Lung (tissue), 11 donors: ENCODE measurements at regions not wholly inside any gene's neighbourhood (a gene's known extent, or its start where the extent isn't known, plus 50 kb on each side); places are given as distances from the start of the nearest gene placed in this dataset.

Experiments used
- ATAC-seq: fragments of 200-7000 bp; cut with Tn5 transposase; one replicate; pipeline ENCODE4 v1.9.1; 2020; ENCODE audit warnings: moderate number of reproducible peaks; ENCODE audit not compliant: insufficient read depth, low FRiP score
- DNase-seq, 3 donors: peaks; one replicate each; pipeline ENCODE4 v3.0.0-alpha.2; 2013 to 2017
- H3K27ac ChIP-seq, 2 donors: one replicate each; pipeline ENCODE4 v1.5.1; 2013; ENCODE audit warnings: mild to moderate bottlenecking in 2 of 2, moderate library complexity in 2 of 2, control low read depth in 1 of 2, inconsistent platforms in 1 of 2, low read depth in 1 of 2, low read length in 1 of 2
- H3K27me3 ChIP-seq, 3 donors: one replicate each; pipeline ENCODE4 v1.5.1; 2013; ENCODE audit warnings: low read length in 2 of 3; ENCODE audit not compliant: control insufficient read depth in 3 of 3, insufficient read depth in 3 of 3
- H3K36me3 ChIP-seq, 4 donors: one replicate each; pipeline ENCODE4 v1.5.1; 2013; ENCODE audit warnings: low read length in 4 of 4, mild to moderate bottlenecking in 1 of 4, moderate library complexity in 1 of 4; ENCODE audit not compliant: control insufficient read depth in 4 of 4, insufficient read depth in 4 of 4
- H3K4me1 ChIP-seq, 5 donors: one replicate each; pipeline ENCODE4 v1.5.1; 2013; ENCODE audit warnings: low read length in 5 of 5, mild to moderate bottlenecking in 2 of 5, moderate library complexity in 1 of 5; ENCODE audit not compliant: control insufficient read depth in 5 of 5, insufficient read depth in 5 of 5
- H3K4me3 ChIP-seq: one replicate; pipeline ENCODE4 v1.5.1; 2013; ENCODE audit warnings: mild to moderate bottlenecking, control low read depth, moderate library complexity
- H3K9ac ChIP-seq, 2 donors: one replicate each; pipeline ENCODE4 v1.5.1; 2013; ENCODE audit warnings: low read length in 2 of 2, control low read depth in 1 of 2; ENCODE audit not compliant: insufficient read depth in 1 of 2
- H3K9me3 ChIP-seq, 4 donors: one replicate each; pipeline ENCODE4 v1.5.1; 2013; ENCODE audit warnings: low read length in 3 of 4, mild to moderate bottlenecking in 1 of 4, moderate library complexity in 1 of 4; ENCODE audit not compliant: control insufficient read depth in 4 of 4, insufficient read depth in 3 of 4
- CTCF ChIP-seq: IDR thresholded peaks from 2 replicates; pipeline ENCODE4 v1.5.1; 2012; ENCODE audit warnings: mild to moderate bottlenecking; ENCODE audit errors: control extremely low read depth, extremely low read depth
- WGBS, 2 donors: extraction: QIAGEN DNeasy Blood & Tissue Kit; methylation state at CpG; one replicate each; pipeline ENCODE4 v1.1.7; 2013; 5-methylcytosine and 5-hydroxymethylcytosine counted together
- donor health status: control.
- donor health status: control.
- donor health status: Bipolar disorder and iron deficiency.
- donor health status: healthy.
- donor health status: DM: yes; HTN: yes; CAD: no.

DNA sequence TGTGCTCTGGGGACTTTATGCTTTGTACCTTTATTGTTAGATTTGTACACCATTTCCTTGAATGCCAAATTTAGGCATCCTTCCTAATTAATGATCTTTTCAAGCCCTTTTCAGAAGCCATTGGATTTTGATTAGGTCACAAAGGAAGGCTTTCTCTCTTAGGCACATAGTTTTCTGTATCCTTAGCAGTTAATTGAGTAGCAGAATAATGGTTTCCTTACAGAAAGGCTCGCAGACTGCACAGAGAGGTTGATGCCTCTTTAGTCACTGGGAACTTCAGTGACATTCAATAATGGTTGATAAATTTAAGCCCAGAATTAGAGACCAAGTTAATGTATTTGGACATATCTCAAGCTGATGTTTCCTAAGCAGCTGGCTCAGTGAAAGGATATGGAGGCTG, 139.1 kb upstream of the VGLL2 start:
- Histone ChIP-seq H3K9ac (no peak overlapping the region), H3K27ac (no peak overlapping the region), H3K36me3 (no peaks in the 10 kb centered on the region), H3K4me3 (no peak overlapping the region), H3K27me3 (no peaks in the 10 kb centered on the region), H3K9me3 (peaks cover 0 to 3% (median 0%) of the 10 kb centered on the region in 4 donors), H3K4me1 (no peaks in the 10 kb centered on the region)
- no peak for TF ChIP-seq CTCF
- DNase-seq (no peak), ATAC-seq (no peak)
- 78 to 88% methylated on average over 1 of the region's 1 CpG for WGBS, 2 donors

- Histone ChIP-seq H3K4me1 (no peaks in the 10 kb centered on the region), H3K27me3 (no peaks in the 10 kb centered on the region), H3K36me3 (no peaks in the 10 kb centered on the region), H3K27ac (no peak overlapping the region), H3K9ac (no peak overlapping the region), H3K4me3 (no peak overlapping the region), H3K9me3 (peaks cover 0 to 2% (median 0%) of the 10 kb centered on the region in 4 donors)
- ATAC-seq (no peak), DNase-seq (no peak)
- 93 to 96% methylated on average over 1 of the region's 1 CpG for WGBS, 2 donors
- TF ChIP-seq CTCF = no peak
Observed at GRCh38 chr6:117128052-117128451, 137.3 kb upstream of the VGLL2 start.

- ATAC-seq (no peak), DNase-seq (no peak)
- Histone ChIP-seq H3K9me3 (peaks cover 0 to 2% (median 0%) of the 10 kb centered on the region in 4 donors), H3K36me3 (no peaks in the 10 kb centered on the region), H3K27me3 (no peaks in the 10 kb centered on the region), H3K27ac (no peak overlapping the region), H3K9ac (no peak overlapping the region), H3K4me1 (no peaks in the 10 kb centered on the region), H3K4me3 (no peak overlapping the region)
- WGBS, 2 donors = 78 to 85% methylated on average over 2 of the region's 2 CpGs
- no peak for TF ChIP-seq CTCF
Observed at GRCh38 chr6:117130125-117130524, 135.2 kb upstream of the VGLL2 start.

DNA sequence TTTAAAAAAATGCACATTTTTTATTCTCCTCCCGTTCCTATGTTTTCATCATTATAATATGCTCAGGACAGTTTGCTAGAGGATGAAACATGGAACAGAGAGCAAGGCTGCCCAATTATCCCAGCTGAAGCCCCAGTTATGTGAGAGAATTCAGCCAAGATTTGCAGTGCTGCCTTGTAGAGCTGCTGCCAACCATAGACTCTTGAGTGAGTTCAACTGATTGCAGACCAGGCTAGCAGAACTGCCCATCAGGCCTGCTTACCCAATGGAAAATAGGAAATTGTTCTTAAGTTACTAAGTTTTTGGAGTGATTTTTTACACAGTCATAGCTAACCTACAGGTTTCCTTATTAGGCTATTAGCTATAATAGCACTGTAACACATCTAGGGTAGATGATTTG, 128.7 kb upstream of the VGLL2 start:
- no peaks in the 10 kb centered on the region for H3K27me3 ChIP-seq
- H3K9me3 ChIP-seq = no peaks in the 10 kb centered on the region
- no peak for TF ChIP-seq CTCF
- no peak for ATAC-seq
- H3K27ac ChIP-seq = no peak overlapping the region
- WGBS, 2 donors = 84 to 89% methylated on average over 1 of the region's 1 CpG
- no peaks in the 10 kb centered on the region for H3K36me3 ChIP-seq
- H3K4me1 ChIP-seq = peaks cover 0 to 8% (median 0%) of the 10 kb centered on the region in 5 donors
- no peak overlapping the region for H3K9ac ChIP-seq
- DNase-seq = no peak
- H3K4me3 ChIP-seq = no peak overlapping the region
